Transverse colon (tissue), 4 donors: ENCODE measurements at regions not wholly inside any gene's neighbourhood (a gene's known extent, or its start where the extent isn't known, plus 50 kb on each side); places are given as distances from the start of the nearest gene placed in this dataset.

Experiments used
- CTCF ChIP-seq, 5 experiments: fragments of 200-600 bp in 3 of 5; fragments of 450-650 bp in 2 of 5; sonication (generic) in 3 of 5; IDR thresholded peaks; 1 replicate in 2 of 5; 2 replicates in 3 of 5; pipeline ENCODE4 v1.5.1; 2016 to 2017; ENCODE audit warnings: antibody characterized with exemption in 5 of 5, inconsistent platforms in 3 of 5, mild to moderate bottlenecking in 2 of 5, moderate library complexity in 1 of 5
- POLR2AphosphoS5 ChIP-seq, 3 donors: sonication (generic); formaldehyde crosslinking; IDR thresholded peaks; one replicate each; pipeline ENCODE4 v1.6.1; 2016; ENCODE audit warnings: antibody characterized with exemption in 3 of 3

DNA sequence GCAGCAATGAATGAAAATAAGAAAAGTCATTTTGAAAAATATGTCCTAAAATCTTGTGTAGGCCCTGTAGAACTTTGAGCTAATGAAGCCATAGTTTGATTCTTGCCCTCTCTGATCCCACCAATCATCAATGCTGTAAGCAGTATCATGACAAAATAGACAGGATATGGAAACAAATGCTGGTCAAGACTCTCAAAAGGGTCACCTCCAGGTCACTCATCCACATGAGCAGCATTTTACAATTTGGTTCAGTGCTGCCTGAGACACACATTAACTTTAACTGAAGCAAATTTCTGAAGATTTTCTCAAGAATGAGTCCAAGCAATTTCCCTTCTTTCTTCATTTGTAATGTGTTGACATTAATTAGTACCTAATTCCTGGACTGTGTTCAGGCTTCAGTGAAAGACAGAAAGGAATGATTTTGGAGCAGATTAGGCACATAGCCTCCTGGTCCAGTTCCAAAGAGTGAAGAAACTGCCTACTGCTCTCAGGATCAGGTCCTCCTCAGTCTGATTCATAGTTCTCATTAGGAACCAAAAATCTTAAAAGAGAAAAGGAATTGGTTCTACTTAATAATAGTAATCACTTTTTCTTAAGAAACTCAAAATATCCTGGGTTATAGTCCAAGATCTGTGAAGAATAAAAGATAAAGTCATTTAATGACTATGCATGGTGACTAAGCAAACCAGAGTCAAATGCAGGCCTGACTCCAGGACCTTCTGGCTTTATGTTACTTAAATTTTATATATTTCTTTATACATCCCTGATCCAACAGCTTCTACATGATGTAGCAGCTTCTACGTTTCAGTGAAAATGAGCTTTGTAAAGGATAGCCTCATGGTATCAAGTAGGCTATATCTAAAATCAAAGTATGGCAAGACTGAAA lies 192.1 kb upstream of the RGMB start:
- no peak for TF ChIP-seq CTCF (IDR thresholded peaks at IDR 0.05)
- TF ChIP-seq POLR2AphosphoS5 (IDR thresholded peaks at IDR 0.05) = no peak
